Stimulated activated CD4-positive, alpha-beta T cell treated with anti-CD3 and anti-CD28 coated beads, Interleukin-4, amount 100 ng/mL, for 48 hours (primary cell): ENCODE measurements at regions not wholly inside any gene's neighbourhood (a gene's known extent, or its start where the extent isn't known, plus 50 kb on each side); places are given as distances from the start of the nearest gene placed in this dataset.
"Not testable (repeated sequence)": the region's sequence is repeated elsewhere in the genome, so short reads cannot be mapped to it uniquely, and the experiment has no call there.

ENCODE experiments used
- DNase-seq, 2 donors: peaks; one replicate each; pipeline ENCODE4 v3.0.0-alpha.2; 2020; ENCODE audit warnings: low read depth in 2 of 2

DNA sequence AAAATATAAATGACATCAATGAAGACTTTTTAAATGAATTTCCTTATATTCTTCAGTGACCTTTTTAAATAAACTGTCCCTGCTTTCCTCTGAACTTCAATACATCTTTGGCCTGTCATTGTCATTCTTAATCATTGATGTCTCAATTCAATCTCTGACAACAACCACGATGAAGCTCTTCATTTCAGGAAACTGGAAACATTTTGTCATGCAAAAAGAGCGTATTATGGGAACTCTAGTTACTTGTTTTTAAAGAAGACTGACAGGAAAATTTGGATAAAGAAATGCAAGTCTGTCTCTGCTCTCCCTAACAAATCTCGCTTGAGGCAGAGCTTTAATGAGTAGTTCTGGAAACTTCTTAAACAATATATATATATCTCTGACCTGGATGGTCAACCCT is 535.8 kb upstream of the ADGRL2 start:
- no peak for DNase-seq

DNA sequence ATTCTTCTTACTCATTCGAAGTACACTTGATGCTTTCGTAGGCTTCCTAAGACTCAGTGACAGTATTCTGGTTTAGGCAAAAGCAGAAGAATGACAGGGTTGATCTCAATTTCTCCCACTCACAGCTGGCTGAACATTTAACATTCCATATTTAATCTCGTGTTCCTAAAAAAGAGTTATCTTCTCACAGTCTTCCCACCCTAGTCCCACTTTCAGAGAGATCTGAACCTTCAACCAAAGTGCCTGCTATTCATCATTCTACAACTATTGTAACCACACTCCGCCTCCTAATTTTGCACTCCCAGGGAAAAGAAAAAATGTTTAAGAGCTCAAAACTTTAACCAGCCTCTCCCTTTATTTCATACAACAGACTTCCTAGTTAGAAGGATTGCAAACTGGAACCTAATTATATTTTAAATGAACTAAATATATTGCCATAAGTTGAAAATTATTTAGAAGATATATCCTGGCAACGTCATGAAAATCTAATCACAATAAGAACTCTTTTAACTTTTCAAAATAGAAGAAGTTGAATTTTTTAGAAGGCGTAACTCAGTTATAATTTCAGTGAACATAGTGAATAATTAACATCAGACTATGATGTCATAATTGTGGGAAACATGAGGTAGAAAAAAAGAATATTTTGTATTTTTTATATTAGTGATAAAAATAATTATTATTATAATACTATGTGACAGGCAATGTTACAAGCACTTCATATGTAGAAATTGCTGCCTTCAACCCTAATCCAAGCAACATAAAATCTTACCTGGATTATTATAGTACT is 540.9 kb upstream of the ADGRL2 start:
- no peak for DNase-seq

DNA sequence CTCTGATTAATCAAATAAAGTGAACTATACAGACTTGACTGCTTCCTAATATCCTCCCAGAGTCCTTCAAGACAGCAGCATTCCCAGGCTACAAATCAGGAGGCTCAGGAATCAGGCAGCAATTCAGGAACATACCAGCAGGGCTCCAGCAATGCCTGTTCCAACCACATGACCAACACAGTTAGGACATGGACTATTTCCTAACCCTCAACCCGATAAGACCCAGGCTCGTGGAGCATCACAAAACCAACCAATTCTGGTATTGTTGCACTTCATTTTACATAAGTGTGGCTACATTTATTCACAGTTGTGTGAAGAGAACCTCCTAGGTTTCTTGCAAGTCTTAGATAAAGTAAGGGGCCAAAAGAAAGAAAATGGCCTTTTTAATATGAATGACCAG is 546.2 kb upstream of the ADGRL2 start:
- no peak for DNase-seq

DNA sequence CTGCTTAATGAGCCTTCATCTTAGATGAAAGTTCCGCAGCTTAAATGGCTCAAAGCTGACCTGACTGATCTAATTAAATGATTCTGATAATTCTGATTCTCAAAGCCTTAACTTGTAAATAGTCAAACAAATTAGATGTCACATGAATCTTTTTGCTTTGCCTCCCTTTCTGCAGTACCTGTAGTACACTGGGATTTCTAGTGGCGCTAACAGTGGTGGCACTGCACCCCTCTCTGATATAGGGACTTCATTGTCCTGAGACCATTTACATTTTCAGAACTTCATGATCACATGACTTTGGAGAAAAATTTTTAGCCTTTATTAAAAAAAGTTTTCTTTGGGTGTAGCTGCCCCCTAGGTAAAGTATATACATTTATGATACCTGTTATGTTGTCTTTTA is 546.7 kb upstream of the ADGRL2 start:
- DNase-seq, result no peak

DNA sequence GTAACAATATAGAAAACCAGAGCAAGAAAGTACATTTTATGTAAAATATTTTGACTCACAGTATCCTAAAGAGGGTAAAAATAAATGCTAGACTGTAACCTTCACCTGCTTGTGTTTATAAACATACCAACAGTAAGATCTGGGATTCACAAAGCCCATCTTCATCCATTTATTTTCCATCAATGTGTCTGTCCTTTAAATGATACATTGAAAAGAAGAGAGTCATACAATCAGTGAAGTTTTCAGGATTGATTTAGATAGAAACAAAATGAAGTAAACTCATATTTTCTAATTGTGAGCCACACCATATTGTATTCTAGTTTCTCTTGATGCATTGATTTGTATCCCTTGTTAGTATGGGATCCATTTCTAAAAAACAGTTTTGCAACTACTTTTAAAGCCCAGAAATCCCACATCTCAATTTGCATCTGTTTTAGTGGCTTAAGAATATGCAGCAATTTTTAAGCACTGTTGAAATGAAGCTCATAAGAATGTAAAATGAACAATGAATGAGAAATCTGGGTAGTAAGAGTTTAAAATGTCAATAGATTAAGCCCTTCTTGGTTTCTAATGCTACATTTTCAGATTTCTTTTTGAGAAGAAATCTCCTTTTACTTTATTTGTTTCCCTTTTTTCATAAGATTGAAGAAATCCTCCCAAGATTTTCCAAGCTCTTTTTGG is 548.1 kb upstream of the ADGRL2 start:
- DNase-seq, result no peak

DNA sequence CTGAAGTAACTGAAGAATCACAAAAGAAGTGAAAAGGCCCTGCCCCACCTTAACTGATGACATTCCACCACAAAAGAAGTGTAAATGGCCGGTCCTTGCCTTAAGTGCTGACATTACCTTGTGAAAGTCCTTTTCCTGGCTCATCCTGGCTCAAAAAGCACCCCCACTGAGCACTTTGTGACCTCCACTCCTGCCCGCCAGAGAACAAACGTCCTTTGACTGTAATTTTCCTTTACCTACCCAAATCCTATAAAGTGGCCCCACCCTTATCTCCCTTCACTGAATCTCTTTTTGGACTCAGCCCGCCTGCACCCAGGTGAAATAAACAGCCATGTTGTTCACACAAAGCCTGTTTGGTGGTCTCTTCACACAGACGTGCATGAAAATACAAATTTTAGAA is 549.9 kb upstream of the ADGRL2 start:
- DNase-seq, result not testable (repeated sequence)

DNA sequence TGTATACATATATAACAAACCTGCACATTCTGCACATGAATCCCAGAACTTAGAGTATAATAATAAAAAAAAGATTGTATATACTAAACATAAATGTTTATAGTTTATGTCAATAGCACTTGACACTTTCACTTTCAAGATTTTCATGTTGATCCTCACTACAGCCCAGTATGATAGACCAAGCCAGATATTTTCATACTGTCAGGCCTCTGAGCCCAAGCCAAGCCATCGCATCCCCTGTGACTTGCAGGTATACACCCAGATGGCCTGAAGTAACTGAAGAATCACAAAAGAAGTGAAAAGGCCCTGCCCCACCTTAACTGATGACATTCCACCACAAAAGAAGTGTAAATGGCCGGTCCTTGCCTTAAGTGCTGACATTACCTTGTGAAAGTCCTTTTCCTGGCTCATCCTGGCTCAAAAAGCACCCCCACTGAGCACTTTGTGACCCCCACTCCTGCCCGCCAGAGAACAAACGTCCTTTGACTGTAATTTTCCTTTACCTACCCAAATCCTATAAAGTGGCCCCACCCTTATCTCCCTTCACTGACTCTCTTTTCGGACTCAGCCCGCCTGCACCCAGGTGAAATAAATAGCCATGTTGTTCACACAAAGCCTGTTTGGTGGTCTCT is 555.5 kb upstream of the ADGRL2 start:
- DNase-seq, result not testable (repeated sequence)

DNA sequence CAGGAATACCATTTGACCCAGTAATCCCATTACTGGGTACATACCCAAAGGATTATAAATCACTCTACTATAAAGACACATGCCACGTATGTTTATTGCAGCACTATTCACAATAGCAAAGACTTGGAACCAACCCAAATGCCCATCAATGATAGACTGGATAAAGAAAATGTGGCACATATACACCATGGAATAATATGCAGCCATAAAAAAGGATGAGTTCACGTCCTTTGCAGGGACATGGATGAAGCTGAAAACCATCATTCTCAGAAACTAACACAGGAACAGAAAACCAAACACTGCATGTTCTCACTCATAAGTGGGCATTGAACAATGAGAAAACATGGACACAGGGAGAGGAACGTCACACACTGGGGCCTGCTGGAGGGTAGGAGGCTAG is 556.1 kb upstream of the ADGRL2 start:
- DNase-seq, result not testable (repeated sequence)

DNA sequence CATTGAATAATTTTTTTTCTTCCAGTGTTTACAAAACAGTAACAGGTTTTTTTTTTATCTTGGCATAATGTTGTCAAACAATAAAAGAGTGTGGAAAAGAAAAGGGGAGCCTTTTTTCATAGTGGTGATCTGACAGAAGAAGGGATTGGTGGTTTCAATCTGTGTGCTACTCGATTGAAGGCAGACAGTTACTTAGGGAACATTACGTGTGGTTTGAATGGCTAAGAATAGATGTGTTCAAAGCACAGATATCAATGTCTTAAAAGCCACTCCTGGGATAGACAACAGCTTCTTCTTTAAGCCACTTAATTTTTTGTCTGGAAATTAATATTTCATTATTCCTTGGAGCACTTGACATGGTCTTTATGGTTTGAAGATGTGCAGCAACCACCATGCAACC is 558.6 kb upstream of the ADGRL2 start:
- DNase-seq, result no peak

DNA sequence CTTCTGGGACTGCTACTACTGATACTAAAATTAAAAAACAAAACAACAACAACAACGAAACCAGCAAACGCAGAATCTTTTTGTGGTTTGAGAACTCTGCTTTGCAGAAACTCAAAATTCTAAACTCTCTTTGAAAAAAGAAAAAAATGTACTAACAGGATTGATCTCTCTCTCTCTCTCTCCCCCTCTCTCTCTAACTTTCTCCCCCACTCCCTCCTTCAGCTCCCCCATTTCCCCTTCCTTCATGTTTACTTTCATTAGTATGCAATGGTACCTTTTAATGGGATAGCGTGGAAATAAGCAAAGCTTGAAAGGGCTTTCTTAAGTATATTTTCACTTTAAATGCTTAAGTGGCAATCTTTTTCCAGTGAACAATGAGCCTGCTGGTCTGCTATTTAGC is 562.6 kb upstream of the ADGRL2 start:
- no peak for DNase-seq

DNA sequence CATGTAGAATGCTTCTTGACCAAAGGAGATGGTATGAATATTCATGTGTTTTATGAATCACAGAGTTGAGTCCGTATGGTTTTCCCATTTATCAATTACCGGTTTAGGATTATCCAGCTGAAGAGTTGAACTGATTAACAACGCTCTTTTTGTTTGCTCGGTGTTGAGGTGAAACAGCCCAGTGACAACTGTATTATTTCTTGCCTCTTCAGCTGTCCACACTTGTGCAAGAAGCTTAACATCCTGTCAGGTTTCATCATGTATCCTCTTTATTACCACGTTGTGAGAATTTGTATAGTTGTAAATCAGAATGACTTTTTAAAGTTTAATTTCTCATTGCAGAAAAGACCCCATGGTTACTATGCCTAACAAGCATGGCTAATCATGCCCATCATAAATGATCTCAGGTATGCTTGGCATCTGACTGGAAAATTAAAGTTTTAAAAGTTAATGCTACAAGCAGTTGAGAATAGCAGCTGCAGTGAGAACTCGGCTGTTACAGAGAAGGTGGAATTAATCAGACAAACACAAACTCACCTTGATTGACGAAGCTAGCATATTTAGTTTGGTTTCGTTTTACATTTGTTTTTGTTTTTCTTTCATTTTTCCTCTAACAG is 563.2 kb upstream of the ADGRL2 start:
- no peak for DNase-seq

DNA sequence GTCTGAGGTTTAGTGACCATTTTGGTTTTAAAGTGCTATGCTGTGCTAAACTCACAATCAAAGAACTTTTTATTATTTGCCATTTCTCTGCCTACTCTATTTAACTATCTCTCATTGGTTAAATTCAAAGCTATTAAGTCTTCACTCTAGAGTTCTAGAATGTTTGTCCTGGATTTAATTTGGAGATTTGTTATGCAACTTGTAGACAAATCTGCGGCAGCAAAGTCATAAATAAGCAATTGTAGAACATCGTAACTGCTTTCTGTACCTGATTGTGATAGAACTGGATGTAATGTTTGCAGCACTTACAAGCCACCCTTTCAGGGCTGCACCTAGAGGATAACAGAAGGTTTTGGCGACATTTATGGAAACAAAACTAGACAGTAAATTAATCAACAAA is 566.5 kb upstream of the ADGRL2 start:
- DNase-seq, result no peak

DNA sequence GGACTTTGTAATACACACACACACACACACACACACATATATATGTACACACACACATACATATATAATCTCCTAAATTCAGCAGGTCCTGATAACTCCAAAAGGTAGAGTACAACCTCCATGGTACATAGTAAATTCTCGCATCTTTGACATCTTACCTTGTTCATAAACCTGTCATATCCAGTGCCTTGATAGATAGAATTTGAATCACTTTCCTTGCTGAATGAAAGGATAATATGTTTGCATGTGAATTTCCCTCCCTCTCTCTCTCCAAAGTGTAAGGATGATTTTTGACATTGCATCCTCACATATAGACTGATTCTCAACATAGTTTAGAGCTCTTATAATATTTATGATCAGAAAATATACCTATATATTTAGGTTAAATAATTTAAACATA is 567.1 kb upstream of the ADGRL2 start:
- DNase-seq, result no peak

DNA sequence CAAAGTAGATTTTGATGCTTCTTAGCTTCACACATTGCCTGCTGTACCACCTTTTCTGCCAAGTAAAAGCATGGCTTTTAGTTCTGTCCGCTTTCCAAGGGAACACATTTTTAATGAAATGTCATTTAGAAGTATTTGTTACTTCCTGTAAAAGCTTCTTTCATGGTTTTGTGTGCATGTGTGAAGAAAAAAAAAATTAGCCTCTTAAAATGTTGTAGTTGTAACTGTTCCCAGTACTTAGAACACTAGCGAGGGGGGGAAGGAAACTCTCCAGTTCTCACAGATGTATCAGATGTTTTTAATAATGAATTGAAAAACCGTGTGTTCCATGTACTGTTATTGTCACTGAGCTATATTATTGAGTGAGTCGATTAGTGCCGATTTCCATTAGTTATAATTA is 568.3 kb upstream of the ADGRL2 start:
- DNase-seq, result no peak

DNA sequence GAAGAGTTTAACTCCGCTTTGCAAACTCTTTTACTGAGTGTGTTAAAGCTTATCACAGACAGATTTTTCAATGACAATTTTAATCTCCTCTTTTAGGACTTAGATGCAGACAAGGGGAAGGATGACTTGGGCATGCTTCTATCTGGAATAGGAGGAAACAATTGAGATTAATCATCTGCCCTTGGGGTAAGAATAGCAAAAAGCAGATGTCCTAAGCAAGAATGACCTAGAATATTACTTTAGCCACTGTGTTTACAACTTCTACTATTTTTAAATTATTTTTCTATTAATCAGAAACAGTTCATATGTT is 569.0 kb upstream of the ADGRL2 start:
- no peak for DNase-seq

DNA sequence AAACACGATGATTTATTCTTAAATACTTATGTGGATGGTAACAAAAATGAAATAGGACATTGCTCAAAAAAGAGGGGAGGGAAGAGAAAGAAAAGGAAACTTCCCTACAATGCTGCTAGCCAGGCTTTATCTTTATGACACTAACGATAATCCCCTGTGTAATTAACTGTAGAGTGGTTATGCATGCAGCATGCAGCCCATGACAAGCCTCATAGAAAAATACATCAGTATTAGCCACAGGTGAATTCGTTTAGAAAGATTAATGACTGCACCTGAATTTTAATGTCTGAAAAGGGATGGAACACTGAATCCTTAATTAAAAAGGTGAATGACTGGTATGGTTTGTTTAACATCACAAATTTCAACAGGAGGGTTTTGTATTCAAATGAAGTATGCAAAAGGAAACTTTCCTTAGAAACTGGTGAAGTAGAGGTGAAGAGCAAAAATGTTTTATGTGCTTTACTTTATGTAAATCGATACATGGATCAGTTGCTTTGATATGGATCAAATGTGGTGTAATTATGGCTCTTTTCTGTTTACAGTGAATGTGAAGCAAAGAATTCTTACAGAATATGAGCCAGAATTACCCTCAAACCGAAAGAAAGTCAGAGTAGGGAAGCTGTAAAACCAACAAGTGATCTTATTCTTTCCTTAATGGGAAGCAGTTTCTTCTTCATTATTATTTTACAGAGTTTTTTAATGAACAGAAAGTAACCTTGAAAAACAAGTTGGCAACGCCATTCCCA is 569.6 kb upstream of the ADGRL2 start:
- no peak for DNase-seq

DNA sequence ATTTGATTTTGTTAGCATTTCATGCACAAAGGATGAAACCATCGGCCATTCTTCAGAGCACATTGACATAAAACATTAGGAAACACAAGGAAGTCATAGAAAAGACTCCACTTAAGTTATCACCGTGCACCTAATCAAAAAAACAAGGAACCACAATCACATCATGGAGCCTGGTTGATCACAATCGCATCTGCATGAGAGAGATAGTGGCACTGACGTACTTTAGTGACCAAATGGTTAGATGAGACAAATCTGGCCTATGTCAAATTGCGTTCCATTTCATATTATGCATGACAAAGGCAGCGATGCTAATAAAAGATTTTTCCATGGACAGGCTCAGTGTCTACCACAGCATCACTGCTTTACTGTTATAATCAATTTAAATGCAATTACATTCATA is 571.8 kb upstream of the ADGRL2 start:
- DNase-seq, result no peak

DNA sequence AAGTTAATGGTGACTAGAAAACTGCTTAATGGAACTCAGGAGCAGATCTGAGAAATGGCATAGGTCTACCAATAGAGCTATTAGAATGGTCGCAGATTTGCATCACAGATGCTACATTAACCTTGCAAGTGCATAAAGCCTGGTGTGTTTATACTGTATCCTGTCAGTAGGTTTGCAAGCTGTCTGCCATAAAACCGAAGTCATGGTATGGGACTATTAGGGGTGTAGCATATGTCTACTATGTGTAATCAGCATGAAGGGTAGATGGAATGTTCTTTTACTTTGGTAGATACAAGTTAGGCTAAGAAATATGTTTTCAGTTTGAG is 574.2 kb upstream of the ADGRL2 start:
- DNase-seq, result no peak

DNA sequence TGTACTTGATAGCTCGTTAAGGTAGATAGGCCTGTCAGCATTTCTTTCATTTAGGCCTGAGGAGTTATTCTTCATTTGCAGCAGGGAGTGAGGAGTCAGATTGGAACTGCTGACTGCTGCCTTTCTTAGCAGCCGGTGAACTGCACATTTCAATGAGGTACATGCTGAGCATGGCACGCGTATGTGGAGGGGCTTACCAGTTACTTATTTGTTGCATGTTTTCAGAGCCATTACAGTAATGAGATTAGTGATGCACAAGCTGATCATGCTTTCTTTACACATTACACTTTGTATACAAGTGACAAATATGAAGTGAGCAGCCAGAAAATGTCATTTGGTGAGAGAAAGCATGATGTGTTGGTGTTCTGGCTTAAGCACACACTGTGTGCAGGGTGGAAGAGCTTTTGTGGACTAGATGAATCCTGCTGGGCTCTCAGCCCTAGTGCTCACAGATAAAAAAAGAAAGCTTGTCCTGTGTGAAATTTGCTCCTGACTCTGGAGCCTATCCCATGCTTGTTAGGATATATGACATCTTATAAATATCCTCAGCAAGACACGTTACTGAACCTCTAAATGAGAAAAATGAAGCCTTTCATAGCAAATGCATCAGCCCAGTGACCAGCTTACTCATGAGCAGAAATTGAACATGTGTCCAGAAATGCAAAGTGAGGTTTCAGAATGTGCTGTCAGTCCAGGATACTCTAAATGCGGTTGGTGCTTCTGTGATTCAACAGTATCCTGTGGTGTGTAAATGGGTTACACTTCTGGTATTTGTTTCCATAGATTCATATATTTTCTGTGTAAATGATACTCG is 574.7 kb upstream of the ADGRL2 start:
- DNase-seq, result no peak

DNA sequence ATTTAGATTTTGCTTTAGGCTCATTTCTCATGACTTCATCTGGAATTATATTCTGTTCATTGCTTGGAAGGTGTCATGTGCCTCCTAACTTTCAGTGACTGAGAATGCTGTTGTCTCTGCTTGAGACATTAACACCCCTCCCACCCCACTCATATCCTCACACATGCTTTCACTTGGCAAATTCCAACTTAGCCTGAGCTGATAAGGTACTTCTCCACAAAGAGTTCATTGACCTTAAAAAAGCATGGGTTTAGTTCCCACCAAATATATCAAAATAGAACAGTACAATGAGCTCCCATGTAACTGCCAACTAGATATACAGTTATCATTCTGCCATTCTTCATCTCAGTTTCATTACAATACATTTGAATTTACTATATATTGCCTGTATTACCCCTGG is 576.5 kb upstream of the ADGRL2 start:
- DNase-seq, result no peak

DNA sequence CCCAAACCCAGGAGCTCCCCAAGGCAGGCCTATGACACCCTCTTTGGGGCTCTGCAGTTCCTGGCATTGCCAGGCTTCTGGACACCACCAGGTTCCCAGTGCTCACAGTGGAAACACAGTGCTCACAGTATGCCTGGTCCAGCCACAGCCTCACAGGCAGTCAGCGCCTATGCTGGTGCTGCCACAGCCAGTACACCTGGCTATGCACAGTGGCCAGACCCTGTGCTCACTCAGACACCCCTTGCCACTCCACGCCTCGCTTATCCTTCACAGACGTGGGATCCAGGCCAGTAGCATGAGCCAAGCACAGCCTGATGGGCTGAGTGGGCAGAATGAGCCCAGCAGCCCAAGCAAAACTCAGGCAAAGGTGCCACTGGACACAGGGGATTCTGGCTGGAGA is 579.2 kb upstream of the ADGRL2 start:
- no peak for DNase-seq
